Muscle layer of colon (tissue), 2 donors: ENCODE measurements at regions not wholly inside any gene's neighbourhood (a gene's known extent, or its start where the extent isn't known, plus 50 kb on each side); places are given as distances from the start of the nearest gene placed in this dataset.

ENCODE experiments used
- H3K27ac ChIP-seq: one replicate; pipeline ENCODE4 v1.7.0; 2013; ENCODE audit warnings: low read depth, mild to moderate bottlenecking, low read length, moderate library complexity
- H3K27me3 ChIP-seq, 2 donors: one replicate each; pipeline ENCODE4 v1.7.0; 2013; ENCODE audit warnings: low read length in 2 of 2, mild to moderate bottlenecking in 2 of 2; ENCODE audit not compliant: insufficient read depth in 2 of 2, control insufficient read depth in 1 of 2
- H3K36me3 ChIP-seq: one replicate; pipeline ENCODE4 v1.7.0; 2013; ENCODE audit warnings: mild to moderate bottlenecking, low read length; ENCODE audit not compliant: insufficient read depth
- H3K4me1 ChIP-seq: one replicate; pipeline ENCODE4 v1.7.0; 2013; ENCODE audit warnings: mild to moderate bottlenecking, low read length; ENCODE audit not compliant: insufficient read depth
- H3K4me3 ChIP-seq, 2 donors: one replicate each; pipeline ENCODE4 v1.7.0; 2013; ENCODE audit warnings: low read length in 2 of 2, low read depth in 1 of 2, mild to moderate bottlenecking in 1 of 2, moderate library complexity in 1 of 2
- H3K9ac ChIP-seq: one replicate; pipeline ENCODE4 v1.7.0; 2013; ENCODE audit warnings: low read length
- H3K9me3 ChIP-seq: one replicate; pipeline ENCODE4 v1.7.0; 2013; ENCODE audit warnings: mild to moderate bottlenecking, low read length
- donor health status: abdominal sarcoma.
- donor health status: Adenocarcinoma of cecum.

DNA sequence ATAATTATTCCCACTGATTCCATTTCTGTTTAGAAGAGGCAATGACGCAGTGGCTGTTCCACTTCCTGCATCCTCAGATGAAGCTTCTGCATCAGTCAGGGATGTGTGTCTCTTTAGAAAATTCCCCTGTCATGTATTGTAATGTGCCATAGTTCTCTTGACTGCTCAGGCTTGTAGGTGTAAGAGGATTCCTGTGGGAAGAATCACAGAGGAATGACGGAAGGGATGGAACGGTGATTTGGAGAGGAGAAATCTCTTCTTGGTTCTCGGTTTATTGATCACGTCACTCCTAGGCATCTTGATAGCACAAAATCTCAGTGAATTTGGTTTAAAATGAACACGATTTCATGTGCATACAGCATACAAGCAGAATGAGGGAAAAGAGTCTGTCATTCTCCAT is 69.8 kb upstream of the PRKCQ start:
- Histone ChIP-seq H3K4me3 (no peak overlapping the region), H3K27me3 (peaks cover 0 to 6% of the 10 kb centered on the region in 2 donors), H3K36me3 (no peaks in the 10 kb centered on the region), H3K4me1 (no peaks in the 10 kb centered on the region), H3K9ac (no peak overlapping the region), H3K9me3 (no peaks in the 10 kb centered on the region), H3K27ac (no peak overlapping the region)

DNA sequence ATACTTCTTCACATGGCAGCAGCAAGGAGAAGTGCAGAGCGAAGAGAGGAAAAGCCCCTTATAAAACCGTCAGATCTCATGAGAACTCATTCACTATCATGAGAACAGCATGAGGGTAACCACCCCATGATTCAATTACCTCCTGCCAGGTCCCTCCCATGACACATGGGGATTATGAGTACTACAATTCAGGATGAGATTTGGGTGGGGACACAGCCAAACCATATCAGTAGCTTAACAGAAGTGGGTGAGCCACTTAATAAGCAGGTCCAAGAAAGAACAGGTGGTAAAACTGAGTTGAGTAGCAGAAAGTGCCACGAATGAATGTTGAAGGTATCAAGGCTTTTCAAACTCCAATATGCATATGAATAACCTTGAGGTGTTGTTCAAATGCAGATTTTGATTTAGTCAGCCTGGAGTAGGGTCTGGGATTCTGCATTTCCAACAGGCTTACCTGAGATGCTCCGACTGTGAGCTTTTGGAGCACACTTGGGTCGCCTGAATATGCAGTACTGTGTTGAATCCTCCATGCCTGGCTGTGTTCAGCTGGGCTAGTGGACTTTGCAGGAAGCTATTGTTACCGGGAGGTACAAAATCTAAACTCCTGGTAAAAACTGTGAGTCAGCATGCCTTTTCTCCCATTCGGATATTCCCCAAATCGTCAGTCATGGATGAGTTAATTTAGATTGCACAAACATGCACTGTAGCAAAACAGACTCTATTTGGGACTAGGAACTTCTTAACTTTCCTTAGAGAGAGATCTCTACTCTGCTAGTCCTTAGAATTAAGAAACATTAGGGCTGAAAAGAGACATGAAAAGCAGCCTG is 69.0 kb upstream of the PRKCQ start:
- Histone ChIP-seq H3K27ac (no peak overlapping the region), H3K9ac (no peak overlapping the region), H3K4me3 (no peak overlapping the region), H3K9me3 (no peaks in the 10 kb centered on the region), H3K27me3 (peaks cover 0 to 6% of the 10 kb centered on the region in 2 donors), H3K4me1 (no peaks in the 10 kb centered on the region), H3K36me3 (no peaks in the 10 kb centered on the region)

DNA sequence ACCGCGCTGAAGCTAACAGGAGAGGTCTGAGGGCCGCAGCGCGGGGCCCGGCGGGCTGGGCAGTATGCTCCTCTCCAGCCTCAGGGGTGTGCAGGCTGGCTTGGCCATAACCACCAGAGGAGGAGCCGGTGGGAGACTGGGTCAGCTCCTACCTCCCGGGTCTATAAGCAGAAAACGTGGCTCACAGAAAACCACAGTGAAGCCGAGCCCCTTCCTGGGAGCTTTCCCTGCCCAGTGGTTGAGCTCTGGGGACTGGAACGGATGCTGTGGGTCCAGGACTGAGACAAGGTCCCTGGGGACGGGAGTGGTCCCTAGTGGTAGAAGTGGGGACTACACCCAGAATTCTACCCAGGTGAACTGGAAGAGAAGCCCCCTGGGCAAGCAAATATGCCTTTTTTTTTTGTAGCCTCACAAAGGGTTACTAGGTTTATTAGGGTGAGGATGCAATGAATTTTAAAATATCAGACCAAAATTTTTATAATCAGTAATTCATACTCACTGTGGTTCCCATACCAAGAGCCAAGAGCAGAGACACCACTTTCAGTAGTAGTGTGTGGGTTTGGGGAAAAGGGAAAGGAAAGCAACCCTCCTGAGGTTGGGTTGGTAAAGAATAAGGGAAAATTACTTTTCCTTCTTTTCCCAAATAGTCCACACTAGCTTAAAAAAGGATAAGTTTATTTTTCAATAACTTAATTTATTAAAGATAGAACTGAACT is 67.9 kb upstream of the PRKCQ start:
- Histone ChIP-seq H3K27me3 (peaks cover 0 to 6% of the 10 kb centered on the region in 2 donors), H3K9me3 (no peaks in the 10 kb centered on the region), H3K9ac (no peak overlapping the region)

DNA sequence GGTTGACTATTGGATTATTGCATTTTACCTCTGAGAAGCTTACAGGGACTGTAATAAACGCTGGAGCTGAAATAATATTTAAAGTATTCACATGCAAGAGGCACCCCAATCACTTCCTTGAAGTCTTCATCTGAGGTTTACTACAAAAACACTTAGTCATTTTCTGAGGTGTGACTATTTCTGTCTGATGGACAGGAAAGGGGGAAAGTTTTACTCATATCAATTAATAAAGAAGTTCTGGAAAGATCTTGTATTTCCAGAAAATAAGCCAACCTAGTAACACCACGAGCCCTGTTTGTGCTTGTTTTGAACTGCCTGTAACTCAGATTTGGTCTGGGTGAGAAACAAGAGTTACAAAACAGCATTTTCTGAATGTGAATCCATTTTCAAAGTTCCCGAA is 63.9 kb upstream of the PRKCQ start:
- Histone ChIP-seq H3K4me1 (no peaks in the 10 kb centered on the region), H3K36me3 (no peaks in the 10 kb centered on the region), H3K9me3 (no peaks in the 10 kb centered on the region), H3K27ac (no peak overlapping the region), H3K9ac (no peak overlapping the region), H3K4me3 (no peak overlapping the region), H3K27me3 (peaks cover 0 to 6% of the 10 kb centered on the region in 2 donors)

More for the DNA sequence above, 67.9 kb upstream of the PRKCQ start:
- no peaks in the 10 kb centered on the region for H3K4me1 ChIP-seq
- no peaks in the 10 kb centered on the region for H3K36me3 ChIP-seq
- H3K27ac ChIP-seq = no peak overlapping the region
- H3K4me3 ChIP-seq = no peak overlapping the region

DNA sequence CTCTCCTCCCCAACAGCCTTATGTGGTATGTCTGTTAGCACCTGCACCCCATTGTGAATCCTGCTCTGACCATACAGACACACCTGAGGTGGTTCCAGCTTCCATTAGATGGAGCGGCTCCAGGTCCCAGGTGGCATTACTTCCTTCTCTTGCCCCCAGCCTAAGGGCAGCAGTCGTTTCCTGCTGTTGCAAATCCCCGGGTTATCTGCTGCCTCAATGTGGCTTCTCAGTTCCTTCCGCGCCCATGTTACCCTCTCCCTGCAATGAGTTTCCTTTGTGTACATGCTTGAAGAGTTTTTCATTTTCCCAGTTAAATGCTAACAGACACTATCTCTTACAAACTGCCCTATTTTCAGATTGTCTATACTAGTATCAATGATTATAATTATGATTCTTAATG is 62.8 kb upstream of the PRKCQ start:
- peaks cover 0 to 3% of the 10 kb centered on the region in 2 donors for H3K27me3 ChIP-seq
- H3K27ac ChIP-seq = no peak overlapping the region
- no peaks in the 10 kb centered on the region for H3K36me3 ChIP-seq
- H3K9ac ChIP-seq = no peak overlapping the region
- H3K4me1 ChIP-seq = no peaks in the 10 kb centered on the region
- H3K9me3 ChIP-seq = no peaks in the 10 kb centered on the region
- no peak overlapping the region for H3K4me3 ChIP-seq

DNA sequence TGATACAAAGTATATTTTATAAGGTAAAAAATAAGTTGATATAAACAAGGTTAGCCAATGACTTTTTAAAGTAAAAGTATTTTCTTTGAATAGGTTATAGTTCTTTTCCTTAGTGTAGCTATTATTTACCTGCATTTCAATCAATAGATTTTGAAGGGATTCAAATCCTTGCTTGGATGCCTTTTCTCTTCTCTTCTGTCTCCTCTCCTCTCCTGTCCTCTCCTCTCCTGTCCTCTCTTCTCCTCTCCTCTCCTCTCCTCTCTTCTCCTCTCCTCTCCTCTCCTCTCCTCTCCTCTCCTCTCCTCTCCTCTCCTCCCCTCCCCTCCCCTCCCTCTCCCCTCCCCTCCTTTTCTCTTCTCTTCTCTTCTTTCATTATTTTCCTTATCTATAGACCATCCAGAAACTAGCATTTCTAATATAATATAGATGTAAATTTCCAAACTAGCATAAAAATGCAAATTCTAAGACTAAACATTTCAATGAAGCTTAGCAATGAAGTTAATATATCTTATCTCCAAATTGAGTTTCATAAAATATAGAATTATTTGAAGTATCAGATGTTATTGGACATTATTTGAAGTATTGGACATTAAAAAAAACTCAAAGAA is 60.5 kb upstream of the PRKCQ start:
- Histone ChIP-seq H3K27ac (no peak overlapping the region), H3K36me3 (no peaks in the 10 kb centered on the region), H3K4me1 (no peaks in the 10 kb centered on the region), H3K4me3 (no peak overlapping the region), H3K9me3 (no peaks in the 10 kb centered on the region), H3K27me3 (no peaks in the 10 kb centered on the region), H3K9ac (no peak overlapping the region)

DNA sequence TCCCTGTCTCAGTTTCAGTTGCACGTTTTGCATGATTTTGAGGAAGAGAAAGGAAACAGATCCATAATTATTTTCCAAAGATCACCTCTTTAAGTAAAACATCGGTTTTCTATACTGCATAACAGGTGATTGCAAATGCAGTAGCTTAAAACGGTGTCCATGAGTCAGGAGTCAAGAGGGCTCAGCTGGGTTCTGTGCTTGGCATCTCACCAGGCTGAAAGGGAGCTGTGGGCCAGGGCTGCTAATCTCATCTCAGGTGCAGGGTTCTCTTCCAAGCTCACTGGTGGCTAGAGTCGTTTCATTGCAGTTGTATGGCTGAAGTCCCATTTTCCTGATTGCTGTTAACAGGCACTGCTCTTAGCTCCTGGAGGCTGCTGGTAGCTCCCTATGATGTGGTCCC is 57.0 kb upstream of the PRKCQ start:
- Histone ChIP-seq H3K27me3 (no peaks in the 10 kb centered on the region), H3K4me3 (no peak overlapping the region), H3K27ac (no peak overlapping the region), H3K36me3 (no peaks in the 10 kb centered on the region), H3K4me1 (no peaks in the 10 kb centered on the region), H3K9me3 (no peaks in the 10 kb centered on the region), H3K9ac (no peak overlapping the region)

DNA sequence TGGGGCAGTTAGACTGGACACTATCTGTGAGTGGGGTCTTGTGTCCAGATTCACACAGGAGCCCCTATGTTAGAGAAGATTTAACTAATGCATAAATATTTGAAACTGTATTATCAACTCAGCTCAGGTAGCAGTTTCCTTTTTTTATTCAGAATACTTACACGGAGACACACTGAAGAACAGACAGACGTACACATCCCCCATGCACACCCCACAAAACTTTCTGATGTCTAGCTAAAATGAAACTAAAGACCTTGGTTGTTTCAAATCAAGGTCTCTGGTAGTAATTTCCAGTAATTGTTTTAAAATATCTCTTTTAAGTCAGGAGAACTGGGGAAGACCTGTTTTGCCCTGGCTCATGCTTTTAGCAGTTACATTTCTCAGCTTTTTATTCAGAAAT is 55.7 kb upstream of the PRKCQ start:
- Histone ChIP-seq H3K9me3 (no peaks in the 10 kb centered on the region), H3K4me3 (no peak overlapping the region), H3K27me3 (no peaks in the 10 kb centered on the region), H3K9ac (no peak overlapping the region), H3K27ac (no peak overlapping the region), H3K4me1 (no peaks in the 10 kb centered on the region), H3K36me3 (no peaks in the 10 kb centered on the region)
